ENCODE measurements at regions not wholly inside any gene's neighbourhood (a gene's known extent, or its start where the extent isn't known, plus 50 kb on each side); places are given as distances from the start of the nearest gene placed in this dataset.

GRCh38 chr6:91465393-91465792 lies 878.5 kb upstream of the MAP3K7 start:
- intact Hi-C loops (cut with DNase I), result no loop called here
- H3K27me3 ChIP-seq, result no peaks in the 10 kb centered on the region
- ATAC-seq, result no peak
- DNase-seq, result no peak
- no peaks in the 10 kb centered on the region for H3K4me1 ChIP-seq
- 89 to 93% (median 90%) methylated on average over 3 of the region's 3 CpGs for WGBS, 4 donors
- no peak overlapping the region for H3K4me3 ChIP-seq
- no peak for TF ChIP-seq CTCF (IDR thresholded peaks at IDR 0.05)
- no peak for TF ChIP-seq POLR2A (IDR thresholded peaks at IDR 0.05)
- H3K27ac ChIP-seq, result no peak overlapping the region
- no peaks in the 10 kb centered on the region for H3K36me3 ChIP-seq
- peaks cover 0 to 4% (median 0%) of the 10 kb centered on the region in 12 donors for H3K9me3 ChIP-seq

- Histone ChIP-seq H3K9me3 (peaks cover 0 to 4% (median 0%) of the 10 kb centered on the region in 12 donors), H3K4me1 (no peaks in the 10 kb centered on the region), H3K4me3 (no peak overlapping the region), H3K27me3 (no peaks in the 10 kb centered on the region), H3K36me3 (no peaks in the 10 kb centered on the region), H3K27ac (no peak overlapping the region)
- intact Hi-C loops (cut with DNase I), result no loop called here
- no peak for TF ChIP-seq CTCF (IDR thresholded peaks at IDR 0.05)
- ATAC-seq, result no peak
- DNase-seq, result no peak
Measured at GRCh38 chr6:91464718-91465117, 877.8 kb upstream of the MAP3K7 start.

- Histone ChIP-seq H3K4me3 (no peak overlapping the region), H3K27ac (no peak overlapping the region), H3K9me3 (peaks cover 0 to 4% (median 0%) of the 10 kb centered on the region in 12 donors), H3K4me1 (no peaks in the 10 kb centered on the region), H3K27me3 (no peaks in the 10 kb centered on the region), H3K36me3 (no peaks in the 10 kb centered on the region)
- intact Hi-C loops (cut with DNase I), result no loop called here
- DNase-seq, result no peak
- ATAC-seq, result no peak
- TF ChIP-seq POLR2A (IDR thresholded peaks at IDR 0.05) (no peak), CTCF (IDR thresholded peaks at IDR 0.05) (no peak)
- WGBS, 4 donors, result 67 to 71% (median 70%) methylated on average over 1 of the region's 1 CpG
Measured at GRCh38 chr6:91464201-91464600, 877.3 kb upstream of the MAP3K7 start.

- DNase-seq (no peak), ATAC-seq (no peak)
- Histone ChIP-seq H3K9me3 (no peaks in the 10 kb centered on the region), H3K4me3 (no peak overlapping the region), H3K27me3 (no peaks in the 10 kb centered on the region), H3K27ac (no peak overlapping the region), H3K36me3 (no peaks in the 10 kb centered on the region), H3K4me1 (no peaks in the 10 kb centered on the region)
- no peak for TF ChIP-seq CTCF (IDR thresholded peaks at IDR 0.05)
- TF ChIP-seq POLR2A (IDR thresholded peaks at IDR 0.05), result no peak
- WGBS, 4 donors, result 60 to 70% (median 66%) methylated on average over 2 of the region's 2 CpGs
- intact Hi-C loops (cut with DNase I), result no loop called here
Measured at GRCh38 chr6:91462241-91462640, 875.4 kb upstream of the MAP3K7 start.
